Spleen (tissue), 11 donors: ENCODE measurements at regions not wholly inside any gene's neighbourhood (a gene's known extent, or its start where the extent isn't known, plus 50 kb on each side); places are given as distances from the start of the nearest gene placed in this dataset.

Experiments
- DNase-seq: peaks from one replicate; pipeline ENCODE4 v3.0.0-alpha.2; 2020
- H3K27ac ChIP-seq, 8 donors: fragments of 200-600 bp; sonication (generic) in 7 of 8; 1 replicate in 4 of 8; 2 replicates in 4 of 8; pipeline versions ENCODE4 v1.5.0 to v1.8.0; 2016 to 2021; ENCODE audit warnings: inconsistent platforms in 4 of 8, mild to moderate bottlenecking in 4 of 8, moderate library complexity in 1 of 8
- H3K27me3 ChIP-seq, 7 donors: fragments of 200-600 bp; sonication (generic) in 6 of 7; replicated peaks in 1 of 7; 1 replicate in 4 of 7; 2 replicates in 3 of 7; pipeline versions ENCODE4 v1.5.0 to v1.8.0; 2016 to 2021; ENCODE audit warnings: inconsistent platforms in 3 of 7, mild to moderate bottlenecking in 1 of 7
- H3K36me3 ChIP-seq, 6 donors: fragments of 200-600 bp; sonication (generic) in 5 of 6; 1 replicate in 4 of 6; 2 replicates in 2 of 6; pipeline versions ENCODE4 v1.5.0 to v1.8.0; 2016 to 2021; ENCODE audit warnings: inconsistent platforms in 2 of 6
- H3K4me1 ChIP-seq, 6 donors: fragments of 200-600 bp; sonication (generic) in 5 of 6; 1 replicate in 3 of 6; 2 replicates in 3 of 6; pipeline versions ENCODE4 v1.5.0 to v1.8.0; 2016 to 2021; ENCODE audit warnings: inconsistent platforms in 3 of 6
- H3K4me3 ChIP-seq, 8 donors: fragments of 200-600 bp; sonication (generic) in 7 of 8; 1 replicate in 4 of 8; 2 replicates in 4 of 8; pipeline versions ENCODE4 v1.5.0 to v1.8.0; 2016 to 2021; ENCODE audit warnings: inconsistent platforms in 4 of 8, mild to moderate bottlenecking in 4 of 8, moderate library complexity in 2 of 8
- H3K9me3 ChIP-seq, 8 donors: fragments of 200-600 bp; sonication (generic) in 7 of 8; 1 replicate in 4 of 8; 2 replicates in 4 of 8; pipeline versions ENCODE4 v1.5.0 to v1.8.0; 2016 to 2021; ENCODE audit warnings: inconsistent platforms in 4 of 8
- CTCF ChIP-seq, 11 experiments: fragments of 200-600 bp in 7 of 11; fragments of 450-650 bp in 4 of 11; sonication (generic) in 4 of 11; IDR thresholded peaks in 8 of 11; conservative IDR thresholded peaks in 3 of 11; 1 replicate in 7 of 11; 2 replicates in 4 of 11; pipeline versions ENCODE4 v1.4.0 to v1.8.0; 2016 to 2021; ENCODE audit warnings: antibody characterized with exemption in 11 of 11, inconsistent platforms in 4 of 11, mild to moderate bottlenecking in 1 of 11
- POLR2A ChIP-seq, 3 donors: fragments of 450-650 bp; IDR thresholded peaks; one replicate each; pipeline ENCODE4 v1.5.1; 2017; ENCODE audit warnings: antibody characterized with exemption in 3 of 3, mild to moderate bottlenecking in 1 of 3
- POLR2AphosphoS5 ChIP-seq, 3 donors: sonication (generic); formaldehyde crosslinking; IDR thresholded peaks; one replicate each; pipeline ENCODE4 v1.5.1; 2017; ENCODE audit warnings: antibody characterized with exemption in 3 of 3
- WGBS, 5 donors: extraction: QIAGEN DNeasy Blood & Tissue Kit in 3 of 5; methylation state at CpG; one replicate each; pipeline versions ENCODE4 v1.1.5 to v1.1.7; 2013 to 2018; 5-methylcytosine and 5-hydroxymethylcytosine counted together
- intact Hi-C: fragments of 100-400 bp; cut with DNase I; formaldehyde crosslinking; loops from one replicate; pipeline ENCODE4 v1.15.0; 2023; ENCODE audit warnings: low total_unique reads
- donor health status: healthy with polysubstance abuse.
- donor health status: DM: no; HTN: no; CAD: no; lungs with moderate emphysema.
- donor health status: DM: no; HTN: no; CAD: no.
- donor health status: Bipolar disorder and iron deficiency.
- donor health status: healthy.
- donor health status: DM: no; HTN: no; CAD: no.
- donor health status: DM: yes; HTN: yes; CAD: no.

DNA sequence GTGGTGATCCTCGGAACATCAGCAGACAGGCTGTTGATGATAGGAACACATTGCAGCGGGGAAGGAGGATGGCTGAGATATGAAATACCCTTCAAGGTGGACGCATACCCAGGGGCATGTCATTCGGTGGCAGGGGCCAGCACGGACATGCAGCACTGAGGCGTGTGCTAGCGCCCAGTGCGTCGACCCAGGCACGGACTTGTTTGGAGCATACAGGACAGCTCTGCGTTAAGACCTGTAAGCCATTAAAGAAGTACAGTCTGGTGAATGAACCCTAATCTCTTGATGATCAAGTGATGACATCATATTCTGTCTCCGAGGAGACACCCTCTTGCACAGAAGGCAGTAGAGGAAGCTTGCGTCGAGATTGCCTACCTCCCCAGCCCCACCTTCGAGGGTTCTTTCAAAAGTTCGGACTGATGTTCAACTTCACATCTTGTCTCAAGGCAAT is 63.6 kb upstream of the KIF26B start:
- intact Hi-C loops = no loop called here
- Histone ChIP-seq H3K4me3 (no peak overlapping the region), H3K27ac (peak overlapping the region in 4 of 8 donors; percentile 7 to 60 (median 51)), H3K9me3 (no peaks in the 10 kb centered on the region), H3K36me3 (no peaks in the 10 kb centered on the region), H3K27me3 (no peaks in the 10 kb centered on the region), H3K4me1 (peaks cover under 1 to 32% (median 21%) of the 10 kb centered on the region in 6 donors)
- DNase-seq = no peak
- TF ChIP-seq POLR2A (IDR thresholded peaks at IDR 0.05) (no peak), CTCF (IDR thresholded peaks at IDR 0.05 in 8 of 11, conservative IDR thresholded peaks at IDR 0.05 in 3 of 11) (no peak), POLR2AphosphoS5 (IDR thresholded peaks at IDR 0.05) (no peak)
- 80 to 91% (median 88%) methylated on average over 16 of the region's 16 CpGs for WGBS, 5 donors

DNA sequence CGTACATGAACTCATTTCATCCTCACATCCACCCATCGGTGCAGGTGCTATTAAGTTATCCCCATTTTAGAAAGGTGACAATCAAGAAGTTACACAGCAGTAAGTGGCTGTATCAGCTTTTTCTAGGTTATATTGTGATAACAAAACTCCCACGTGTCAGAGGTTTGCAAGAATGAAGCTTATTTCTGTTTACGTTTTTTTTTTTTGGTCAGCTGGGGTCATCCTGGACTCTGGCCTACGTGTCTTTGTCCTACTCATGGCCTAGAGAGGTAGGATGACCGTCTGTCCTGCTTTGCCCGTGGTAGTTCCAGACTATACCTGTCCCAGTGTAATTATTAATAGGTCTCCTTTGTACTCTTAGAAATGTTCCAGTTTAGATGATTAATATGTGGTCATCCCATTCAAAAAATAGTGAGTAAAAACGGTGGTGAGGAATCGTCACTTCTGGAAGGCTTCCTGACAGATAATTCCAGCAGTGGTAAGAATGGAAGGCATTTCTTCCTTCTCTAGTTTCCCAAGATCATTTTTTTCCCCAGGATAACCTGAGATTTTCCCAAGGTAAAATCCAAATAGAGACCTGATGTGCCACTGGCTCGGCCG is 64.2 kb upstream of the KIF26B start:
- Histone ChIP-seq H3K27ac (no peak overlapping the region), H3K36me3 (no peaks in the 10 kb centered on the region), H3K9me3 (no peaks in the 10 kb centered on the region), H3K27me3 (no peaks in the 10 kb centered on the region), H3K4me3 (no peak overlapping the region), H3K4me1 (peaks cover 0 to 26% (median 15%) of the 10 kb centered on the region in 6 donors)
- intact Hi-C loops = no loop called here
- no peak for TF ChIP-seq CTCF (IDR thresholded peaks at IDR 0.05 in 8 of 11, conservative IDR thresholded peaks at IDR 0.05 in 3 of 11)
- no peak for TF ChIP-seq POLR2A (IDR thresholded peaks at IDR 0.05)
- TF ChIP-seq POLR2AphosphoS5 (IDR thresholded peaks at IDR 0.05) = no peak
- WGBS, 5 donors = 86 to 95% (median 91%) methylated on average over 11 of the region's 11 CpGs
- DNase-seq = no peak

GRCh38 chr1:245087723-245088122 is 67.1 kb upstream of the KIF26B start:
- Histone ChIP-seq H3K4me3 (no peak overlapping the region), H3K4me1 (peaks cover 0 to 18% (median 5%) of the 10 kb centered on the region in 6 donors), H3K27ac (no peak overlapping the region), H3K27me3 (no peaks in the 10 kb centered on the region), H3K9me3 (no peaks in the 10 kb centered on the region), H3K36me3 (peaks cover 0 to 5% (median 0%) of the 10 kb centered on the region in 6 donors)
- intact Hi-C loops = no loop called here
- TF ChIP-seq POLR2A (IDR thresholded peaks at IDR 0.05) (no peak), POLR2AphosphoS5 (IDR thresholded peaks at IDR 0.05) (no peak), CTCF (IDR thresholded peaks at IDR 0.05 in 8 of 11, conservative IDR thresholded peaks at IDR 0.05 in 3 of 11) (no peak)
- 94 to 97% (median 96%) methylated on average over 4 of the region's 4 CpGs for WGBS, 5 donors
- DNase-seq = no peak

GRCh38 chr1:245086389-245086969 is 68.3 kb upstream of the KIF26B start:
- TF ChIP-seq POLR2A (IDR thresholded peaks at IDR 0.05) = no peak
- TF ChIP-seq CTCF (IDR thresholded peaks at IDR 0.05 in 8 of 11, conservative IDR thresholded peaks at IDR 0.05 in 3 of 11) = no peak
- TF ChIP-seq POLR2AphosphoS5 (IDR thresholded peaks at IDR 0.05) = no peak
- 75 to 94% (median 88%) methylated on average over 4 of the region's 4 CpGs for WGBS, 5 donors
- Histone ChIP-seq H3K27ac (no peak overlapping the region), H3K4me3 (no peak overlapping the region), H3K27me3 (no peaks in the 10 kb centered on the region), H3K9me3 (no peaks in the 10 kb centered on the region), H3K4me1 (peaks cover 0 to 6% (median 2%) of the 10 kb centered on the region in 6 donors), H3K36me3 (peaks cover 0 to 5% (median 0%) of the 10 kb centered on the region in 6 donors)
- intact Hi-C loops = no loop called here
- DNase-seq = no peak
